Posterior cingulate gyrus (tissue), 11 donors: ENCODE measurements at regions not wholly inside any gene's neighbourhood (a gene's known extent, or its start where the extent isn't known, plus 50 kb on each side); places are given as distances from the start of the nearest gene placed in this dataset.
"Not testable (repeated sequence)": the region's sequence is repeated elsewhere in the genome, so short reads cannot be mapped to it uniquely, and the experiment has no call there.

ENCODE experiments used
- DNase-seq, 10 donors: peaks; one replicate each; pipeline versions ENCODE4 v3.0.0 to v3.0.0-alpha.2; 2020 to 2021; ENCODE audit warnings: mixed read lengths in 3 of 10
- intact Hi-C: fragments of 100-400 bp; cut with DNase I; formaldehyde crosslinking; loops from one replicate; pipeline ENCODE4 v1.15.1; 2023

- intact Hi-C loops: no loop called here
- no peak for DNase-seq
Observed at GRCh38 chr3:118226206-118226605, 808.4 kb downstream of the IGSF11 start.

DNA sequence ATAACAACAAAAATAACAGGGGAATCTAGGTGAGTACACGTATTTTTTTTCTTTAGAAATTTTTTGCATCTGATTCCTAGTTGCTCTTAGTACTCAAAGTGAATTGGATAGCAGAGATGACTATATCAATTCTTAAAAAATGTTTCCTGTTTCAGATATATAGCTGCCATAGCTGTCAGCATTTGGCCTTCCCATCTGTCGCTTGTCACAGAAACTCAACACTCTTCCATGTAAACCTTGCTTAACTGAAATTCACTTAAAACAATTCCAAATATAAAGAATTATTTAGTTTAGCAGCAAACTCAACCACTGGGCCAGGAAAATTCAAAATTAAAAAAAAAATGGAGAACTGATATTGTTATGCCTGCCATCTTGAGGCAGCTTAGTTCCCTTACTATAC, 807.5 kb downstream of the IGSF11 start:
- no peak for DNase-seq
- intact Hi-C loops: no loop called here

DNA sequence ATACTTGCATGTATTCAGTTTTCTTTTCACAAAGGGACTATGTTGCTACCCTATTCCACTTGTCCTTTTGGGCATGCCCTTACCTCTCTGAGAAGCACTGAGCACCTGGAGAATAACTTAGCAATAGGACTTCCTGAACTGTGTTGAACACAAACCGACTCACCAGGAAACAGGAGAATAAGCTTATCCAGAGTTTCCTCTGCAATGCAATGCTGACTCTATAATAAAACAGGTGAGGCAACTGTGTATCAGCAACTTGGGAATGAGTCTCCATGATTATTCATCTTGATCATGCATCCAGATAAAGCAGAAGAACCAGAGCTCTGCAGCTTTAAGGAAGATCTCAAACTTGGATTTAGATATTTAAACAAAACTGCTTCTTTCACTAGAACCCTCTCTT, 806.5 kb downstream of the IGSF11 start:
- DNase-seq: no peak
- intact Hi-C loops: no loop called here

DNA sequence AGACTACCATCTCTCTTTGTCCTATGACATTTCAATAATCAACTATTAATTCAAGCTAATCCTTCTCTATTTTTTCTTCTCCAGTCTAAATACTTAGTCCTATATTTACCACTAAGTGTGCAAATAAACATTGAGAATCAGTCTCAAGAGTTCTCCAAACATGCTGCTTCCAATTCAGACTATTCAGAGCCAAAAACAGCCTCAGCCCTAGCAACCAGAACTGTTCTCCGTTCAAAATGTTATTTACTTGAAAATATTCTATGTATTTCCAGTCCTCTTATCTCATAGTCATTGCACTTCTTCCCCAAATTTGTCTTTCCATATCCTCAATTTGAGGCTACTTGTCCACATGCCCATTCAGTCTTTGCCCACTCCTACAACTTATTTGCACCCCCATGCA, 805.5 kb downstream of the IGSF11 start:
- intact Hi-C loops: no loop called here
- DNase-seq: no peak

- intact Hi-C loops: no loop called here
- DNase-seq: no peak
Observed at GRCh38 chr3:118231578-118231977, 803.1 kb downstream of the IGSF11 start.

GRCh38 chr3:118239253-118239652, 795.4 kb downstream of the IGSF11 start:
- intact Hi-C loops: no loop called here
- peak in 2 of 10 donors; percentile 22 to 36 for DNase-seq

GRCh38 chr3:118244761-118245160, 789.9 kb downstream of the IGSF11 start:
- intact Hi-C loops: no loop called here
- DNase-seq: no peak

- intact Hi-C loops: no loop called here
- DNase-seq: no peak
Observed at GRCh38 chr3:118245312-118245711, 789.3 kb downstream of the IGSF11 start.

DNA sequence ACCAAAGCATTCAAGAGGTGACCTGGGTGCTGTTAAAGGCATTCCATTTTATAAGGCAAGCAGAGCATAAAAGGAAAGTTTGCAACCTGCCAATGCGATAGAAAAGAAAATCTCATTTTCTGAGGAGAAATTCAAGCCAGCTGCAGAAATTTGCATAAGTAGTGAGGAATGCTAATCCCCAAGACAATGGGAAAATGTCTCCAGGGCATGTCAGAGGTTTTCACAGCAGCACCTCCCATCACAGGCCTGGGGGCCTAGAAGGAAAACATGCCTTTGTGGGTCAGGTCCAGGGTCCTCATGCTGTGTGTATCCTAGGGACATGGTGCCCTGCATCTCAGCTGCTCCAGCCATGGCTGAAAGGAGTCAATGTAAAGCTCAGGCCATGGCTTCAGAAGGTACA, 775.8 kb downstream of the IGSF11 start:
- DNase-seq, intact Hi-C loops: not testable (repeated sequence)

DNA sequence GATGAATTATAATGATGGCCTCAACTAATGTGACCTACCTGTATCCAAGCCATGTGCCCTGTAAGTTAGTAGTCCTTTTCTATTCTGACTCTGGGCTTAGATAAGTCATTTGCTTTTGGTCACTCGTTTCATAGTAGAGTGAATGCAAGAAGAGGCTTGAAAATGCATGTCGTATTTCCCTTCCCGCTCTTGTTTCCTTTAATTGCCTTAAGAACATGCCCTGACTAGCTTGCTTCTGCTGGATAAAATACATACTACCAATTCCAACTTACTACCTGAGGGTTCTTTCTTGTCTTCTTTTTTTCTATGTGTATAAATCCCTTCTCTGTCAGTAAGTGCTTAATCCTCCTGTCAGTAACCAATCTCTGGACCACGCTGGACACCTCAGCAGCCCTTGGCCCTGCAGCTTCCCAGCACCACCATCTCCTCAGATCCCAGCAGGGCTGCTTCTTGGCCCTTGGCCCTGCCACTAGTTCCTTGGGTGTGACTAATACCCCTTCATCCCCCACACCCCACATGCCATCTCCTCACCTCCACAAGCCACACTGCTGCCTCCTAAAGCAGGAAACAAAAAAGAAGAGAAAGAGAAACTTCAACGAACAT, 771.7 kb downstream of the IGSF11 start:
- intact Hi-C loops: no loop called here
- DNase-seq: no peak

- DNase-seq: no peak
- intact Hi-C loops: no loop called here
Observed at GRCh38 chr3:118267588-118267987, 767.1 kb downstream of the IGSF11 start.

GRCh38 chr3:118269537-118270125, 765.0 kb downstream of the IGSF11 start:
- intact Hi-C loops: no loop called here

DNA sequence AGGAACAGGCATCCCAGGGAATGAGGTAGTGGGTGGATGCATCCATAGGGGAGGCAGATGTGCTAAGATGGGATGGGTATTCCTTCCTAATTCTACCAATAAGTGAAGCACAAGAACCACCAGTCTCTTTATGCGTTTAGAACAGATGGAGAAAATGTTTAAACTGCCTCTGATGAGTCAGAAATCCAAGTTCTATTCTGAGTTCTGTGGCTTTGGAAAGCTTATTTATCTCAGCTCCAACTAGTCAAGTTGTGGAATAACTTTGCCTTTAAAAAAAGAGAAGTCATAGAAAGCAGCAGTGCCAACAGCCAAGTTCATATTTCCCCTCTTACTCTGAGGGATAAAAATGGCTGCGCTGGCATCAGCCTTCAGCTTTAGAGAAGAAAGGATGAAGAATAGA, 761.7 kb downstream of the IGSF11 start:
- intact Hi-C loops: no loop called here
- no peak for DNase-seq

More at GRCh38 chr3:118269537-118270125, 765.0 kb downstream of the IGSF11 start:
- DNase-seq: peak in 3 of 10 donors; percentile 43 to 76 (median 55)

DNA sequence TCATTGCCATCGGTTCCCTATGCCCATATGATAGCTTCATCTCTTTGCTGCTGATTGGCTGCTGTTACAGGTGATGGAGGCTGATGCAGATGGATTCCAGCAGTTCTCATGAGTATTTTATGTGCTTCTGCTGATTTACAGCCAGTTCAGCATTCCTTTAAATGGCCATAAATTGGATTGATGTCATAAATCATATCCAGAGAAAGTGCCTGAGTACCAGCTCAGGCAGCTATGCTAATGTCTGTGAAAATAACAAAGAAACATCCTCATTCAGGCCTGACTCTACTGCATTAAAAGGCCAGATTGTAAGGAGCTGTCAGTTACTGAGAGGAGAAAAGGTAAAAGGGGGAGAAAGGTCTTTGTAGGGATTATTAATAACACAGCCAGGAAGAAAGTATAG, 756.8 kb downstream of the IGSF11 start:
- no peak for DNase-seq
- intact Hi-C loops: no loop called here

GRCh38 chr3:118292841-118293240, 741.8 kb downstream of the IGSF11 start:
- no peak for DNase-seq
- intact Hi-C loops: no loop called here

GRCh38 chr3:118298133-118298532, 736.5 kb downstream of the IGSF11 start:
- intact Hi-C loops: no loop called here
- DNase-seq: no peak

DNA sequence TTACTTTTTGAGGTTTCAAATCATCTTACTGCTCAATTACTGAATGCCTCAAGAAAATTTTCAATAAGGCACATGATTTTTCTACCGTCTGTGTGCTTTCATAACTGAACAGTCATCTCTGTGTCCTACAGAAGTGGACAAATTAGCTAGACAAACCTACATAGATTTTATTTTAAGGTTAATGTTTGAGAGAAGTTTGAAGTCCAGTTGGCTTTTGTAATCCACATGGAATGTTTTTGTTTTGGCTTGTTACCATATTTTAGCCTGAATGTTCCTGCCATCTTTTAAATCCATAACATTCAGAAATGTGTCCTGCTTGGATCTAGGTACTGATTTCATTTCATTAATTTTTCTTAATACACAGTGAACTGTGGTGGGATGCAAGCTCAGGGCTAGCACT, 730.1 kb downstream of the IGSF11 start:
- no peak for DNase-seq
- intact Hi-C loops: no loop called here

- intact Hi-C loops: no loop called here
- peak in 1 of 10 donors; percentile 39 for DNase-seq
Observed at GRCh38 chr3:118332699-118333098, 701.9 kb downstream of the IGSF11 start.

DNA sequence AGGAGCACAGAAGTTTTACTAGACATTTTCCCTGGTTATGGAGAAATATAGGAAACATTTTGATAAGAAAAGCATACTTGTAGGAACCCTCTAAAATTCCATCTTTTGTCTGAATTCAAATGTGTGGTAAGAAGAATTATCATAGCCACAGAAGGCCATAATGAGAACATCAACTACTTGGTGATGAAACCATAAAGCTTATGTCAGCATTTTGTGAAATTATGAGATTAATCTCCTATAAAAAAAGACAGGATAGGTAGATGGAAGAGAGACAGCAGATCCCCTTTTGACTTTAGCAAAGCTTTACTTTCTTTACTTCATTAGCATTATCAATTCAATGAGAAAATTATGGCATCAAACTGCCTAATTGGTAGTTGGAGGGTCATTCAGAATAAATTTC, 697.0 kb downstream of the IGSF11 start:
- intact Hi-C loops: no loop called here

DNA sequence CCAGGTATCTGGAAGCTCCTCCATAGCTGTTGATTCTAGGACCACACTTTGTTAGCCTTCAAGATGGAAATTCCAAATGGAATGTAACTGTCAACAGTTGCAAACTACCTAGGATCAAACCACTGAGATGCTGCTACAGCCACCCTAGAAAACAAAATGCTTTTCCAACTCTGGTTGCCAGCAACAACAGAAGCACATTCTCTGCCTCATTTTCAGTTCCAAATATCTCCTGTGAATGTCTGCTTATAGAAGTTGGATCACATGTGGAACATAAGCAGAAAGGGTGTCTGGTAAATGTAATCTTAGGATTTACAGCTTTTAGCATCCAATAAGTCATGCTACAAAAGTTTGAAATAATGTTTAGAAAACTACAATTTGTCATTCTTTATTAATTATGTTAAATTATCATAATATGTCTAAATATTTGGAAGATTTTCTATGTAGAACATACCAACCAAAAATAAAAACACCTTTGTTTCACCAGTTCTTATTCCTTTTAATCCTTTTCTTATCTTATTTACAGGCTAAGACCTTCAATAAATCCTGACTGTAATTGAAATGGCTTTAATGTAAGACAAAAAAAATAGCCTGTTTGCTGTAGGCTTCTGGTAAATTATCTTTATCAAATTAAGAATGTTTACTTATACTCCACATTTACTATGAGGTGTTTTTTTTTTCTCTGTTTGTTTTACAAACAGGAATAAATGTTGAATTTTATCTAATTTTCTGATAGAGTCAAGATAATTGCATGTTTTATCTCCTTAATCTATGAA, 687.1 kb downstream of the IGSF11 start:
- no peak for DNase-seq
- intact Hi-C loops: no loop called here

More for the DNA sequence above, 697.0 kb downstream of the IGSF11 start:
- no peak for DNase-seq

DNA sequence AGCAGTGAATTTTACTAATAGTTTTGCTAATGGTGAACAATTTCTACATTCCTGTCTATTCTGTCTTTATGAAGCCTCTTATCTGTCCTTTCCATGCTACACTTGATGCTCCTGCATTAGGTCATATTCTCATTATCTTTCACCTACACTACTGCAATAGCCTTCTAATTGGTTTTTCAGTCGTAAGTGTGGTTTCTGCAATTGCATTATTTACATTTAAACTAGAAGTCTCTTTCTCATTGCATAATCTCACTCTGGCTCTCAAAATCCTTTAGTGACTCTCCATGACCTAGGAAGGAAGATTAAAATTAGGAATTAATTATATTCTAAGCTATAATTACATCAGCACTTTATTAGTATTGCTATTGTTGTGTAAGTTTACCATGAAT, 686.5 kb downstream of the IGSF11 start:
- intact Hi-C loops: no loop called here
- DNase-seq: no peak

- DNase-seq: no peak
- intact Hi-C loops: no loop called here
Observed at GRCh38 chr3:118354556-118354955, 680.1 kb downstream of the IGSF11 start.
